ENCODE measurements at regions not wholly inside any gene's neighbourhood (a gene's known extent, or its start where the extent isn't known, plus 50 kb on each side); places are given as distances from the start of the nearest gene placed in this dataset.

DNA sequence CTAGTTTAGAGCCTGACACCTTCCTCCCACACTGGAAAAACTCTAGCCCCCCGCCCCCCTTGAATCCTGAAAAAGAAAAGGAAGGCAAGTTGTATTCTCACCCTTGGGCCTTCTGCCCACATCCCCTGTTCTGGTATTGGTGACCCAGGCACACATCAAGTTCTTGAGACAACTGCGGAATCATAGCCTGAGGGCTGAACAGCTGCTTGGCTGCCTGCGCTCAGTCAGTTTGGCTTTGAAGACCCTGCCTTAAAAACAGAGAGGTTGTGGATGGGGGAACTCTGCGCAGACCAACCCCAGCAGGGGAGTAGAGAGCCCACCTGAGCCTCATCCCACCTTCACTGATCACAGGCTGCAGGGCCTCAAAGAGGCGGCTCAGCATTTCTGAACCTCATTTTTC lies 229.2 kb downstream of the ANAPC1 start:
- H2AK5ac ChIP-seq (ENCODE audit: low read length) = no peak overlapping the region
- no peak overlapping the region for H2BK15ac ChIP-seq (replicated peaks; ENCODE audit: low read depth)
- H3K4me3 ChIP-seq (ENCODE audit: low read length) = no peak overlapping the region
- no peak overlapping the region for H4K8ac ChIP-seq (ENCODE audit: low read depth, low read length)
- H3K23ac ChIP-seq (ENCODE audit: low read length) = no peak overlapping the region
- H3K79me1 ChIP-seq (ENCODE audit: low read length) = no peaks in the 10 kb centered on the region
- H2BK5ac ChIP-seq (ENCODE audit: low read length) = no peak overlapping the region
- no CpG with 5 or more reads among the region's 5 CpGs for WGBS (ENCODE audit: extremely low coverage, insufficient coverage, low lambda C conversion rate)
- H3K4me1 ChIP-seq (ENCODE audit: control insufficient read depth, low read depth, low read length) = no peaks in the 10 kb centered on the region
- no peak for DNase-seq
- no peak overlapping the region for H2BK120ac ChIP-seq (ENCODE audit: low read depth, low read length)
- no peaks in the 10 kb centered on the region for H3K36me3 ChIP-seq (ENCODE audit: control insufficient read depth, insufficient read depth, low read length)
- H3K56ac ChIP-seq (ENCODE audit: low read length) = no peak overlapping the region
- no peak overlapping the region for H4K5ac ChIP-seq (ENCODE audit: low read length)
- no peak overlapping the region for H3K4ac ChIP-seq (ENCODE audit: low read depth, low read length)
- no peak overlapping the region for H3K18ac ChIP-seq (ENCODE audit: low read length)
- H3K27me3 ChIP-seq (ENCODE audit: insufficient read depth, low read length, poor library complexity) = no peaks in the 10 kb centered on the region
- no peaks in the 10 kb centered on the region for H3K79me2 ChIP-seq (ENCODE audit: control insufficient read depth, insufficient read depth, low read length)
- H3K4me2 ChIP-seq (ENCODE audit: low read length) = no peak overlapping the region
- no peak overlapping the region for H3K9ac ChIP-seq (ENCODE audit: low read length)
- H3K27ac ChIP-seq (ENCODE audit: low read depth, low read length) = no peak overlapping the region

- H3K9ac ChIP-seq (ENCODE audit: low read length) = no peak overlapping the region
- H3K23ac ChIP-seq (ENCODE audit: low read length) = no peak overlapping the region
- no peak overlapping the region for H2AK5ac ChIP-seq (ENCODE audit: low read length)
- no peak overlapping the region for H3K18ac ChIP-seq (ENCODE audit: low read length)
- no peak overlapping the region for H3K56ac ChIP-seq (ENCODE audit: low read length)
- no peaks in the 10 kb centered on the region for H3K27me3 ChIP-seq (ENCODE audit: insufficient read depth, low read length, poor library complexity)
- no peak overlapping the region for H2BK15ac ChIP-seq (replicated peaks; ENCODE audit: low read depth)
- no peak overlapping the region for H3K4me3 ChIP-seq (ENCODE audit: low read length)
- no peak overlapping the region for H2BK5ac ChIP-seq (ENCODE audit: low read length)
- no peaks in the 10 kb centered on the region for H3K79me2 ChIP-seq (ENCODE audit: control insufficient read depth, insufficient read depth, low read length)
- no peak overlapping the region for H4K8ac ChIP-seq (ENCODE audit: low read depth, low read length)
- H3K4me2 ChIP-seq (ENCODE audit: low read length) = no peak overlapping the region
- no peaks in the 10 kb centered on the region for H3K79me1 ChIP-seq (ENCODE audit: low read length)
- WGBS (ENCODE audit: extremely low coverage, insufficient coverage, low lambda C conversion rate) = no CpG with 5 or more reads among the region's 9 CpGs
- H3K27ac ChIP-seq (ENCODE audit: low read depth, low read length) = no peak overlapping the region
- no peaks in the 10 kb centered on the region for H3K4me1 ChIP-seq (ENCODE audit: control insufficient read depth, low read depth, low read length)
- no peak overlapping the region for H2BK120ac ChIP-seq (ENCODE audit: low read depth, low read length)
- DNase-seq = no peak
- no peak overlapping the region for H3K4ac ChIP-seq (ENCODE audit: low read depth, low read length)
- H3K36me3 ChIP-seq (ENCODE audit: control insufficient read depth, insufficient read depth, low read length) = no peaks in the 10 kb centered on the region
- no peak overlapping the region for H4K5ac ChIP-seq (ENCODE audit: low read length)
Measured at GRCh38 chr2:111656436-111656835, 227.6 kb downstream of the ANAPC1 start.

DNA sequence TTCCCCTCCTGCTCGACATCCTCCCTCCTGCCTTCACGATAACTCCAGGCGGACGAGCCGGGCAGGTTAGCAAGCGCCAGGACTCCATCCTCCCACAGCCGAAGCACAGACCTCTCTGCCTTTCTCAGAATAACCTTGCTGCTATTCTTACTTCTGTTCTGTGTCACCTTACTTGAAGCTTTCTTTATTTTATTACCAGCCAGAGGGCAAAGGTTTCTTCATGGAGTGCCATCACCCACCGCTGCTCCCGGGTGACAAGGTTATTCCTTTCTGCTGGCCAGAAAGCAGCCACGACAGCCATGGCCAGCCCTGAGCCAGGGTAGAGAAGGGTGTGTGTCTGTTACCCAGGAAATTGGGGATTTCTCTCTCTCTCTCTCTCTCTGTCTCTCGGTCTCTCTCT lies 227.1 kb downstream of the ANAPC1 start:
- Histone ChIP-seq H3K4me1 (ENCODE audit: control insufficient read depth, low read depth, low read length) (no peaks in the 10 kb centered on the region), H3K23ac (ENCODE audit: low read length) (no peak overlapping the region), H3K27me3 (ENCODE audit: insufficient read depth, low read length, poor library complexity) (no peaks in the 10 kb centered on the region), H4K8ac (ENCODE audit: low read depth, low read length) (no peak overlapping the region), H3K79me1 (ENCODE audit: low read length) (no peaks in the 10 kb centered on the region), H3K36me3 (ENCODE audit: control insufficient read depth, insufficient read depth, low read length) (no peaks in the 10 kb centered on the region), H3K18ac (ENCODE audit: low read length) (no peak overlapping the region), H3K4ac (ENCODE audit: low read depth, low read length) (no peak overlapping the region), H3K9ac (ENCODE audit: low read length) (no peak overlapping the region), H2BK5ac (ENCODE audit: low read length) (no peak overlapping the region), H3K27ac (ENCODE audit: low read depth, low read length) (no peak overlapping the region), H3K4me2 (ENCODE audit: low read length) (no peak overlapping the region), H3K4me3 (ENCODE audit: low read length) (no peak overlapping the region), H2BK120ac (ENCODE audit: low read depth, low read length) (no peak overlapping the region), H2AK5ac (ENCODE audit: low read length) (no peak overlapping the region), H4K5ac (ENCODE audit: low read length) (no peak overlapping the region), H3K56ac (ENCODE audit: low read length) (no peak overlapping the region), H2BK15ac (replicated peaks; ENCODE audit: low read depth) (no peak overlapping the region), H3K79me2 (ENCODE audit: control insufficient read depth, insufficient read depth, low read length) (no peaks in the 10 kb centered on the region)
- DNase-seq = no peak
- WGBS (ENCODE audit: extremely low coverage, insufficient coverage, low lambda C conversion rate) = no CpG with 5 or more reads among the region's 11 CpGs

GRCh38 chr2:111657351-111657975 lies 226.5 kb downstream of the ANAPC1 start:
- H3K56ac ChIP-seq (ENCODE audit: low read length) = no peak overlapping the region
- no peak overlapping the region for H2AK5ac ChIP-seq (ENCODE audit: low read length)
- no CpG with 5 or more reads among the region's 8 CpGs for WGBS (ENCODE audit: extremely low coverage, insufficient coverage, low lambda C conversion rate)
- no peaks in the 10 kb centered on the region for H3K36me3 ChIP-seq (ENCODE audit: control insufficient read depth, insufficient read depth, low read length)
- no peak overlapping the region for H2BK5ac ChIP-seq (ENCODE audit: low read length)
- H3K79me1 ChIP-seq (ENCODE audit: low read length) = no peaks in the 10 kb centered on the region
- H4K5ac ChIP-seq (ENCODE audit: low read length) = no peak overlapping the region
- no peak overlapping the region for H3K4me2 ChIP-seq (ENCODE audit: low read length)
- H3K4me3 ChIP-seq (ENCODE audit: low read length) = no peak overlapping the region
- no peaks in the 10 kb centered on the region for H3K4me1 ChIP-seq (ENCODE audit: control insufficient read depth, low read depth, low read length)
- no peak overlapping the region for H3K18ac ChIP-seq (ENCODE audit: low read length)
- DNase-seq = no peak
- H2BK15ac ChIP-seq (replicated peaks; ENCODE audit: low read depth) = no peak overlapping the region
- no peak overlapping the region for H3K9ac ChIP-seq (ENCODE audit: low read length)
- no peak overlapping the region for H3K4ac ChIP-seq (ENCODE audit: low read depth, low read length)
- H4K8ac ChIP-seq (ENCODE audit: low read depth, low read length) = no peak overlapping the region
- no peak overlapping the region for H2BK120ac ChIP-seq (ENCODE audit: low read depth, low read length)
- H3K27ac ChIP-seq (ENCODE audit: low read depth, low read length) = no peak overlapping the region
- no peak overlapping the region for H3K23ac ChIP-seq (ENCODE audit: low read length)
- H3K27me3 ChIP-seq (ENCODE audit: insufficient read depth, low read length, poor library complexity) = no peaks in the 10 kb centered on the region
- H3K79me2 ChIP-seq (ENCODE audit: control insufficient read depth, insufficient read depth, low read length) = no peaks in the 10 kb centered on the region

DNA sequence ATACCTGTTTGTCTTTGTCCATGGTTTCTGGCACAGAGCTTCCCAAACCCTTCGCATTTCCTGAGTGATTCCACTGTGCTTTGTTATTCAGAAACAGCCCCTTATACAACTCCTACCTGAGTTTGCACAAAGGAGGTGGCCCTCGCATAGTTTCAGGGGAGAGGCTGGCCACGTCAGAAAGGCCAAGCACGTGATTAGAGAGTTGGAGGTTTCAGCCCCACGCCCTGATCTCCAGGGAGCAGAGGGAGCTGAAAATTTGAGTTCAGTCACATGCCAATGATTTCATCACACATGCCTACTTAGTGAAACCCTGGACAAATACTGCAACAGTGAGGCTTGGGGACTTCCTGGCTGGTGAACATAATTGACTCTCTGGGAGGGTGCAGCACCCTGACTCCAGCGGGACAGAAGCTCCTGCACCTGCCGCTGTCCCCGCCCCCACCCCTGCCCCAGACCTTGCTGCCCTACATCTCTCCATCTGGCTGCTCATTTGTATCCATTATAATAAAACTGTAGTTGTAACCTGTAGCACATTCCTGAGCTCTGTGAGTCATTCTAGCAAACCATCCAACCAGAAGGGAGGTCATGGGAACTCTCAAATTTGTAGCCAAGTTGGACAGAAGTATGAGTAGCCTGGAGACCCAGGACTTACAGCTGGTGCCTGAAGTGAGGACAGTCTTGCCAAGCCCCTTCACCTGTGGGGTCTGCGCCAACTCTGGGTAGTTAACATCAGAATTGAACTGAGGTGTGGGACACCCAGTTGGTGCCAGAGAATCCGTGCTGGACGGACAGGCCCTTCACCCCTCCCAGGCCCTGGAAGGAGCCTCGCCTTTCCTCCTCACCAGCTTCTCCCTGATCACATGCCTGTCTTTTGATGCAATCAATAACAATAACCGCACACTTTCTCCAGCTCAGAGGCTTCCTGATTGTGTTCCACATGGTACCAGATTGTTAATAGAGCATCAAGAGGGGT lies 224.3 kb downstream of the ANAPC1 start:
- H3K27ac ChIP-seq (ENCODE audit: low read depth, low read length) = no peak overlapping the region
- no peak overlapping the region for H2BK120ac ChIP-seq (ENCODE audit: low read depth, low read length)
- H3K79me2 ChIP-seq (ENCODE audit: control insufficient read depth, insufficient read depth, low read length) = no peaks in the 10 kb centered on the region
- H2BK5ac ChIP-seq (ENCODE audit: low read length) = no peak overlapping the region
- no peak overlapping the region for H3K4ac ChIP-seq (ENCODE audit: low read depth, low read length)
- H3K4me2 ChIP-seq (ENCODE audit: low read length) = no peak overlapping the region
- H3K9ac ChIP-seq (ENCODE audit: low read length) = no peak overlapping the region
- no peak overlapping the region for H2BK15ac ChIP-seq (replicated peaks; ENCODE audit: low read depth)
- no CpG with 5 or more reads among the region's 13 CpGs for WGBS (ENCODE audit: extremely low coverage, insufficient coverage, low lambda C conversion rate)
- H3K4me1 ChIP-seq (ENCODE audit: control insufficient read depth, low read depth, low read length) = no peaks in the 10 kb centered on the region
- H4K5ac ChIP-seq (ENCODE audit: low read length) = no peak overlapping the region
- no peak overlapping the region for H3K4me3 ChIP-seq (ENCODE audit: low read length)
- no peak overlapping the region for H2AK5ac ChIP-seq (ENCODE audit: low read length)
- H3K27me3 ChIP-seq (ENCODE audit: insufficient read depth, low read length, poor library complexity) = no peaks in the 10 kb centered on the region
- H3K79me1 ChIP-seq (ENCODE audit: low read length) = no peaks in the 10 kb centered on the region
- H3K18ac ChIP-seq (ENCODE audit: low read length) = no peak overlapping the region
- no peak overlapping the region for H4K8ac ChIP-seq (ENCODE audit: low read depth, low read length)
- no peak overlapping the region for H3K56ac ChIP-seq (ENCODE audit: low read length)
- no peak overlapping the region for H3K23ac ChIP-seq (ENCODE audit: low read length)
- H3K36me3 ChIP-seq (ENCODE audit: control insufficient read depth, insufficient read depth, low read length) = no peaks in the 10 kb centered on the region
- peak; percentile 53 for DNase-seq
